Astrocyte (in vitro differentiated cells and primary cell): ENCODE measurements at regions not wholly inside any gene's neighbourhood (a gene's known extent, or its start where the extent isn't known, plus 50 kb on each side); places are given as distances from the start of the nearest gene placed in this dataset.
"Not testable (repeated sequence)": the region's sequence is repeated elsewhere in the genome, so short reads cannot be mapped to it uniquely, and the experiment has no call there.

Experiments
- DNase-seq: peaks from one replicate; pipeline ENCODE4 v3.0.0-alpha.2; 2010; ENCODE audit warnings: low read depth
- FAIRE-seq: peaks from 2 replicates; lab custom pipeline; 2011; peaks lifted over from hg19 to GRCh38; lab: Jason Lieb, UNC
- H2AFZ ChIP-seq: 2 replicates; pipeline ENCODE4 v1.6.0; 2012; ENCODE audit warnings: low read depth, low read length, inconsistent platforms
- H3K27ac ChIP-seq: 2 replicates; pipeline ENCODE4 v1.5.1; 2011; ENCODE audit warnings: low read depth, low read length, inconsistent platforms
- H3K27me3 ChIP-seq: 2 replicates; pipeline ENCODE4 v1.6.0; 2011; ENCODE audit warnings: low read length, inconsistent platforms; ENCODE audit not compliant: insufficient read depth
- H3K36me3 ChIP-seq: 2 replicates; pipeline ENCODE4 v1.5.1; 2011; ENCODE audit warnings: low read length, inconsistent platforms; ENCODE audit not compliant: insufficient read depth
- H3K4me1 ChIP-seq: 2 replicates; pipeline ENCODE4 v1.5.1; 2011; ENCODE audit warnings: low read length, inconsistent platforms; ENCODE audit not compliant: insufficient read depth
- H3K4me2 ChIP-seq: 2 replicates; pipeline ENCODE4 v1.6.0; 2012; ENCODE audit warnings: low read length, inconsistent platforms
- H3K4me3 ChIP-seq: 2 replicates; pipeline ENCODE4 v1.5.1; 2011; ENCODE audit warnings: low read depth, mild to moderate bottlenecking, low read length, inconsistent platforms; ENCODE audit not compliant: insufficient read depth
- H3K79me2 ChIP-seq: 2 replicates; pipeline ENCODE4 v1.6.0; 2012; ENCODE audit warnings: mild to moderate bottlenecking, low read length, inconsistent platforms; ENCODE audit not compliant: insufficient read depth
- H3K9ac ChIP-seq: 2 replicates; pipeline ENCODE4 v1.6.0; 2012; ENCODE audit warnings: mild to moderate bottlenecking, low read length, inconsistent platforms
- H3K9me3 ChIP-seq: 2 replicates; pipeline ENCODE4 v1.5.1; 2012; ENCODE audit warnings: low read depth, mild to moderate bottlenecking, low read length, inconsistent platforms; ENCODE audit not compliant: insufficient read depth
- H4K20me1 ChIP-seq: 2 replicates; pipeline ENCODE4 v1.6.0; 2012; ENCODE audit warnings: low read length, inconsistent platforms; ENCODE audit not compliant: insufficient read depth
- H3K27ac Mint-ChIP-seq: one replicate; pipeline ENCODE4 v1.8.0; 2021; ENCODE audit warnings: mild to moderate bottlenecking, mixed read lengths; ENCODE audit not compliant: unreplicated experiment
- H3K27me3 Mint-ChIP-seq: one replicate; pipeline ENCODE4 v1.8.0; 2021; ENCODE audit warnings: low read depth, mixed read lengths; ENCODE audit not compliant: unreplicated experiment
- H3K36me3 Mint-ChIP-seq: one replicate; pipeline ENCODE4 v1.8.0; 2021; ENCODE audit warnings: low read depth, mixed read lengths; ENCODE audit not compliant: unreplicated experiment
- H3K4me1 Mint-ChIP-seq: one replicate; pipeline ENCODE4 v1.8.0; 2021; ENCODE audit warnings: low read depth, mixed read lengths; ENCODE audit not compliant: unreplicated experiment
- H3K4me3 Mint-ChIP-seq: one replicate; pipeline ENCODE4 v1.8.0; 2021; ENCODE audit warnings: mild to moderate bottlenecking, moderate library complexity, mixed read lengths; ENCODE audit not compliant: unreplicated experiment
- H3K9me3 Mint-ChIP-seq: one replicate; pipeline ENCODE4 v1.8.0; 2021; ENCODE audit warnings: mild to moderate bottlenecking, mixed read lengths; ENCODE audit not compliant: unreplicated experiment
- CTCF ChIP-seq: IDR thresholded peaks from 2 replicates; pipeline ENCODE4 v1.5.1; 2011; ENCODE audit warnings: low read depth, mild to moderate bottlenecking, inconsistent platforms, low read length, moderate library complexity; ENCODE audit not compliant: insufficient read depth
- EZH2 ChIP-seq: IDR thresholded peaks from 2 replicates; pipeline ENCODE4 v1.6.1; 2012; ENCODE audit warnings: mild to moderate bottlenecking, low read length, inconsistent platforms; ENCODE audit not compliant: insufficient read depth

DNA sequence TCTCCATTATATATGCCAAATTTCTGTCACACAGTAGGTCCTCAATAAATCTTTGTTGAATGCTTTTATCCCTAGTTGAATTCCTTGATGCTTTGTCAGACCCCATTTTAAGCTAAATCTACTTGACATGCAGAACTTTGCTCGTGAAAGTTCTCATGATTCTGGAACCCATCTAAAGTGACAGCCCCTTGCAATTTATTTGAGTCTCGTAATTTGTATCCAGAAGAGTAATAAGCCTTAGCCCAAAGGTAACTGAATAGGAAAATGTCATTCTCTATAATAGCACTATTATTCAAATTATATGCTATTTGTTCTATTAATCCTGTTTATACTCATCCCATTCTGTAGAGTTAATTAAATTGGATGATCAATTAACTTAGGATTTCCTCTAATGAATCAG is 466.6 kb upstream of the OLFM3 start:
- H3K4me2 ChIP-seq = no peak overlapping the region
- no peak overlapping the region for H3K9ac ChIP-seq
- Mint-ChIP-seq H3K27me3 (no peaks in the 10 kb centered on the region), H3K4me3 (no peak overlapping the region), H3K9me3 (no peaks in the 10 kb centered on the region), H3K27ac (no peak overlapping the region), H3K4me1 (no peaks in the 10 kb centered on the region), H3K36me3 (no peaks in the 10 kb centered on the region)
- TF ChIP-seq EZH2 = no peak
- no peak for TF ChIP-seq CTCF
- H2AFZ ChIP-seq = no peak overlapping the region
- H4K20me1 ChIP-seq = no peaks in the 10 kb centered on the region
- no peaks in the 10 kb centered on the region for H3K36me3 ChIP-seq
- H3K27me3 ChIP-seq = no peaks in the 10 kb centered on the region
- H3K79me2 ChIP-seq = no peaks in the 10 kb centered on the region
- DNase-seq = no peak
- FAIRE-seq = no peak
- no peak overlapping the region for H3K27ac ChIP-seq
- no peaks in the 10 kb centered on the region for H3K9me3 ChIP-seq
- H3K4me3 ChIP-seq = no peak overlapping the region
- H3K4me1 ChIP-seq = no peaks in the 10 kb centered on the region

DNA sequence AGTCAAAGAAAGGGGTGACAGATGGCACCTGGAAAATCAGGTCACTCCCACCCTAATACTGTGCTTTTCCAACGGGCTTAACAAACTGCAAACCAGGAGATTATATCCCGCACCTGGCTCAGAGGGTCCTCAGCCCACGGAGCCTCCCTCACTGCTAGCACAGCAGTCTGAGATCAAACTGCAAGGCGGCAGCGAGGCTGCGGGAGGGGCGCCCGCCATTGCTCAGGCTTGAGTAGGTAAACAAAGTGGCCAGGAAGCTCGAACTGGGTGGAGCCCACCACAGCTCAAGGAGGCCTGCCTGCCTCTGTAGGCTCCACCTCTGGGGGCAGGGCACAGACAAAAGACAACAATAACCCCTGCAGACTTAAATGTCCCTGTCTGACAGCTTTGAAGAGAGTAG is 445.6 kb upstream of the OLFM3 start:
- not testable (repeated sequence) for FAIRE-seq, H2AFZ ChIP-seq, H3K4me1 Mint-ChIP-seq, H3K9ac ChIP-seq, H3K4me2 ChIP-seq, H3K27me3 ChIP-seq, H3K9me3 ChIP-seq, H3K27me3 Mint-ChIP-seq, H3K4me3 ChIP-seq, H3K27ac ChIP-seq, H4K20me1 ChIP-seq, H3K4me1 ChIP-seq, H3K27ac Mint-ChIP-seq, H3K36me3 Mint-ChIP-seq, H3K79me2 ChIP-seq, DNase-seq, H3K36me3 ChIP-seq, H3K4me3 Mint-ChIP-seq
- peaks cover 10% of the 10 kb centered on the region for H3K9me3 Mint-ChIP-seq

GRCh38 chr1:102435483-102435882 is 438.8 kb upstream of the OLFM3 start:
- no peaks in the 10 kb centered on the region for H3K9me3 ChIP-seq
- H3K27me3 Mint-ChIP-seq = peaks cover 4% of the 10 kb centered on the region
- H3K4me3 Mint-ChIP-seq = no peak overlapping the region
- H3K9ac ChIP-seq = no peak overlapping the region
- peaks cover 1% of the 10 kb centered on the region for H3K9me3 Mint-ChIP-seq
- no peaks in the 10 kb centered on the region for H3K4me1 ChIP-seq
- no peaks in the 10 kb centered on the region for H3K36me3 Mint-ChIP-seq
- H3K27ac Mint-ChIP-seq = no peak overlapping the region
- no peak overlapping the region for H3K27ac ChIP-seq
- no peak overlapping the region for H3K4me2 ChIP-seq
- H3K27me3 ChIP-seq = no peaks in the 10 kb centered on the region
- no peak for TF ChIP-seq CTCF
- TF ChIP-seq EZH2 = no peak
- H4K20me1 ChIP-seq = no peaks in the 10 kb centered on the region
- no peaks in the 10 kb centered on the region for H3K36me3 ChIP-seq
- H3K4me1 Mint-ChIP-seq = no peaks in the 10 kb centered on the region
- H2AFZ ChIP-seq = no peak overlapping the region
- no peaks in the 10 kb centered on the region for H3K79me2 ChIP-seq
- no peak for DNase-seq
- no peak overlapping the region for H3K4me3 ChIP-seq
- no peak for FAIRE-seq
